Panc1 (cell line): ENCODE measurements at regions not wholly inside any gene's neighbourhood (a gene's known extent, or its start where the extent isn't known, plus 50 kb on each side); places are given as distances from the start of the nearest gene placed in this dataset.

Source experiments
- ATAC-seq: fragments of 200-7000 bp; cut with Tn5 transposase; 2 replicates; pipeline ENCODE4 v1.9.1; 2020; ENCODE audit warnings: mild to moderate bottlenecking, moderate library complexity
- BruUV-seq: library from RNA; stranded (reverse); fragments of 400-500 nt; replicated peaks from 2 replicates; lab custom pipeline; 2021; lab: Mats Ljungman, UMichigan
- CTCF ChIA-PET: fragments of 300-600 bp; sonication (Branson Sonifier 250); formaldehyde crosslinking; loops from one replicate; lab custom pipeline; 2022; ENCODE audit warnings: antibody characterized with exemption; lab: Charles Lee
- POLR2A ChIA-PET: fragments of 300-600 bp; sonication (Branson Sonifier 250); formaldehyde crosslinking; loops from one replicate; lab custom pipeline; 2022; ENCODE audit warnings: antibody characterized with exemption; lab: Charles Lee
- DNase-seq: peaks from one replicate; pipeline ENCODE4 v3.0.0-alpha.2; 2010; ENCODE audit warnings: low read depth, low spot score
- H3K27ac ChIP-seq: 2 replicates; pipeline ENCODE4 v1.5.1; 2011; ENCODE audit warnings: mild to moderate bottlenecking, low read length, inconsistent platforms
- H3K27me3 ChIP-seq: fragments of 200-500 bp; sonication (Bioruptor generic); 2 replicates; pipeline ENCODE4 v1.6.0; 2014; ENCODE audit warnings: low read length, inconsistent platforms; ENCODE audit not compliant: control insufficient read depth, insufficient read depth
- H3K36me3 ChIP-seq: fragments of 200-500 bp; sonication (Bioruptor generic); 2 replicates; pipeline ENCODE4 v1.5.1; 2014; ENCODE audit warnings: inconsistent platforms, mild to moderate bottlenecking, low read length, moderate library complexity; ENCODE audit not compliant: control insufficient read depth, insufficient read depth
- H3K4me1 ChIP-seq: 2 replicates; pipeline ENCODE4 v1.5.1; 2011; ENCODE audit warnings: inconsistent platforms, mild to moderate bottlenecking, low read length, moderate library complexity; ENCODE audit not compliant: control insufficient read depth, insufficient read depth
- H3K4me3 ChIP-seq, 2 experiments: 2 replicates each; pipeline ENCODE4 v1.5.1; 2011 to 2012; ENCODE audit warnings: low read depth in 2 of 2, low read length in 2 of 2, mild to moderate bottlenecking in 2 of 2, inconsistent platforms in 1 of 2, moderate library complexity in 1 of 2
- H3K9me3 ChIP-seq: fragments of 200-500 bp; sonication (Bioruptor generic); 2 replicates; pipeline ENCODE4 v1.5.1; 2014; ENCODE audit warnings: low read depth, mild to moderate bottlenecking, inconsistent platforms, low read length, moderate library complexity; ENCODE audit not compliant: control insufficient read depth, insufficient read depth
- POLR2AphosphoS5 ChIP-seq: IDR thresholded peaks from 2 replicates; pipeline ENCODE4 v1.6.1; 2012; ENCODE audit warnings: mild to moderate bottlenecking, low read depth, low read length, moderate library complexity
- SIN3A ChIP-seq: IDR thresholded peaks from 2 replicates; pipeline ENCODE4 v1.6.1; 2012; ENCODE audit warnings: low read depth, mild to moderate bottlenecking, low read length, moderate library complexity, borderline replicate concordance; ENCODE audit not compliant: insufficient read depth
- TCF7L2 ChIP-seq: IDR thresholded peaks from 2 replicates; pipeline ENCODE4 v1.6.1; 2011; ENCODE audit warnings: mild to moderate bottlenecking, low read depth, low read length, inconsistent platforms
- in situ Hi-C: cut with HindIII; loops from 2 replicates; pipeline ENCODE4 v1.10.0; 2016; ENCODE audit warnings: low sequenced_read_pairs, low pct_unique_long_range_greater_than_20kb
- intact Hi-C: fragments of 100-400 bp; cut with micrococcal nuclease; formaldehyde crosslinking; loops from one replicate; pipeline ENCODE4 v1.10.0; 2022; ENCODE audit not compliant: unreplicated experiment
- TF ChIP-seq, protein P1 (sequence below), 2 experiments: IDR thresholded peaks; 2 replicates each; pipeline ENCODE4 v1.6.1; 2011 to 2012; ENCODE audit warnings: low read depth in 2 of 2, control low read depth in 1 of 2, low read length in 1 of 2, mild to moderate bottlenecking in 1 of 2, moderate library complexity in 1 of 2; ENCODE audit not compliant: insufficient read depth in 1 of 2
- TF ChIP-seq, protein P2 (sequence below): fragments of 450-650 bp; IDR thresholded peaks from 2 replicates; pipeline ENCODE4 v1.5.1; 2017; ENCODE audit warnings: mild to moderate bottlenecking

- no TSS peak for BruUV-seq
- ChIA-PET CTCF (no interaction called here), POLR2A (no interaction called here)
- intact Hi-C loops (no loop called here), in situ Hi-C loops (no loop called here)
- TF ChIP-seq, protein P1, sequence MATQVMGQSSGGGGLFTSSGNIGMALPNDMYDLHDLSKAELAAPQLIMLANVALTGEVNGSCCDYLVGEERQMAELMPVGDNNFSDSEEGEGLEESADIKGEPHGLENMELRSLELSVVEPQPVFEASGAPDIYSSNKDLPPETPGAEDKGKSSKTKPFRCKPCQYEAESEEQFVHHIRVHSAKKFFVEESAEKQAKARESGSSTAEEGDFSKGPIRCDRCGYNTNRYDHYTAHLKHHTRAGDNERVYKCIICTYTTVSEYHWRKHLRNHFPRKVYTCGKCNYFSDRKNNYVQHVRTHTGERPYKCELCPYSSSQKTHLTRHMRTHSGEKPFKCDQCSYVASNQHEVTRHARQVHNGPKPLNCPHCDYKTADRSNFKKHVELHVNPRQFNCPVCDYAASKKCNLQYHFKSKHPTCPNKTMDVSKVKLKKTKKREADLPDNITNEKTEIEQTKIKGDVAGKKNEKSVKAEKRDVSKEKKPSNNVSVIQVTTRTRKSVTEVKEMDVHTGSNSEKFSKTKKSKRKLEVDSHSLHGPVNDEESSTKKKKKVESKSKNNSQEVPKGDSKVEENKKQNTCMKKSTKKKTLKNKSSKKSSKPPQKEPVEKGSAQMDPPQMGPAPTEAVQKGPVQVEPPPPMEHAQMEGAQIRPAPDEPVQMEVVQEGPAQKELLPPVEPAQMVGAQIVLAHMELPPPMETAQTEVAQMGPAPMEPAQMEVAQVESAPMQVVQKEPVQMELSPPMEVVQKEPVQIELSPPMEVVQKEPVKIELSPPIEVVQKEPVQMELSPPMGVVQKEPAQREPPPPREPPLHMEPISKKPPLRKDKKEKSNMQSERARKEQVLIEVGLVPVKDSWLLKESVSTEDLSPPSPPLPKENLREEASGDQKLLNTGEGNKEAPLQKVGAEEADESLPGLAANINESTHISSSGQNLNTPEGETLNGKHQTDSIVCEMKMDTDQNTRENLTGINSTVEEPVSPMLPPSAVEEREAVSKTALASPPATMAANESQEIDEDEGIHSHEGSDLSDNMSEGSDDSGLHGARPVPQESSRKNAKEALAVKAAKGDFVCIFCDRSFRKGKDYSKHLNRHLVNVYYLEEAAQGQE (IDR thresholded peaks at IDR 0.05; ENCODE audit: insufficient read depth in 1 of 2, low read depth in 2 of 2, low read length in 1 of 2) = no peak
- TF ChIP-seq, protein P2, sequence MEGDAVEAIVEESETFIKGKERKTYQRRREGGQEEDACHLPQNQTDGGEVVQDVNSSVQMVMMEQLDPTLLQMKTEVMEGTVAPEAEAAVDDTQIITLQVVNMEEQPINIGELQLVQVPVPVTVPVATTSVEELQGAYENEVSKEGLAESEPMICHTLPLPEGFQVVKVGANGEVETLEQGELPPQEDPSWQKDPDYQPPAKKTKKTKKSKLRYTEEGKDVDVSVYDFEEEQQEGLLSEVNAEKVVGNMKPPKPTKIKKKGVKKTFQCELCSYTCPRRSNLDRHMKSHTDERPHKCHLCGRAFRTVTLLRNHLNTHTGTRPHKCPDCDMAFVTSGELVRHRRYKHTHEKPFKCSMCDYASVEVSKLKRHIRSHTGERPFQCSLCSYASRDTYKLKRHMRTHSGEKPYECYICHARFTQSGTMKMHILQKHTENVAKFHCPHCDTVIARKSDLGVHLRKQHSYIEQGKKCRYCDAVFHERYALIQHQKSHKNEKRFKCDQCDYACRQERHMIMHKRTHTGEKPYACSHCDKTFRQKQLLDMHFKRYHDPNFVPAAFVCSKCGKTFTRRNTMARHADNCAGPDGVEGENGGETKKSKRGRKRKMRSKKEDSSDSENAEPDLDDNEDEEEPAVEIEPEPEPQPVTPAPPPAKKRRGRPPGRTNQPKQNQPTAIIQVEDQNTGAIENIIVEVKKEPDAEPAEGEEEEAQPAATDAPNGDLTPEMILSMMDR = no peak
- TF ChIP-seq TCF7L2 (no peak), SIN3A (no peak), POLR2AphosphoS5 (no peak)
- no peak for DNase-seq
- Histone ChIP-seq H3K27ac (no peak overlapping the region), H3K36me3 (no peaks in the 10 kb centered on the region), H3K4me1 (no peaks in the 10 kb centered on the region), H3K4me3 (no peak overlapping the region), H3K27me3 (no peaks in the 10 kb centered on the region), H3K9me3 (no peaks in the 10 kb centered on the region)
- ATAC-seq = no peak
Observed at GRCh38 chr22:34776817-34777216, 289.1 kb upstream of the ISX start.

GRCh38 chr22:34781681-34782080, 284.3 kb upstream of the ISX start:
- no peak overlapping the region for H3K27ac ChIP-seq
- intact Hi-C loops (no loop called here), in situ Hi-C loops (no loop called here)
- BruUV-seq = no TSS peak
- H3K4me3 ChIP-seq = no peak overlapping the region
- no peaks in the 10 kb centered on the region for H3K9me3 ChIP-seq
- ATAC-seq (no peak), DNase-seq (no peak)
- no peaks in the 10 kb centered on the region for H3K36me3 ChIP-seq
- H3K27me3 ChIP-seq = no peaks in the 10 kb centered on the region
- no peaks in the 10 kb centered on the region for H3K4me1 ChIP-seq
- CTCF ChIA-PET = no interaction called here
- POLR2A ChIA-PET = interaction anchor here (0.5 kb wide), 1 partner anchor 149 kb away, joined by 5 read pairs; no protein-coding TSS in a partner anchor
- TF ChIP-seq, protein P1 (IDR thresholded peaks at IDR 0.05; ENCODE audit: insufficient read depth in 1 of 2, low read depth in 2 of 2, low read length in 1 of 2) = no peak
- no peak for TF ChIP-seq TCF7L2
- no peak for TF ChIP-seq SIN3A
- TF ChIP-seq, protein P2 = no peak
- TF ChIP-seq POLR2AphosphoS5 = no peak
